AG09309 (cell line): ENCODE measurements at regions not wholly inside any gene's neighbourhood (a gene's known extent, or its start where the extent isn't known, plus 50 kb on each side); places are given as distances from the start of the nearest gene placed in this dataset.

Experiments
- DNase-seq: peaks from one replicate; pipeline ENCODE4 v3.0.0-alpha.2; 2010; ENCODE audit warnings: low read depth
- H3K4me3 ChIP-seq: 2 replicates; pipeline ENCODE4 v1.5.1; 2011; ENCODE audit warnings: mild to moderate bottlenecking, low read depth, low read length, moderate library complexity; ENCODE audit not compliant: control insufficient read depth
- TF ChIP-seq, protein P1 (sequence below): IDR thresholded peaks from 2 replicates; pipeline ENCODE4 v1.5.1; 2011; ENCODE audit warnings: mild to moderate bottlenecking, low read depth, low read length, inconsistent platforms; ENCODE audit not compliant: insufficient read depth, control insufficient read depth; ENCODE audit errors: missing control alignments

DNA sequence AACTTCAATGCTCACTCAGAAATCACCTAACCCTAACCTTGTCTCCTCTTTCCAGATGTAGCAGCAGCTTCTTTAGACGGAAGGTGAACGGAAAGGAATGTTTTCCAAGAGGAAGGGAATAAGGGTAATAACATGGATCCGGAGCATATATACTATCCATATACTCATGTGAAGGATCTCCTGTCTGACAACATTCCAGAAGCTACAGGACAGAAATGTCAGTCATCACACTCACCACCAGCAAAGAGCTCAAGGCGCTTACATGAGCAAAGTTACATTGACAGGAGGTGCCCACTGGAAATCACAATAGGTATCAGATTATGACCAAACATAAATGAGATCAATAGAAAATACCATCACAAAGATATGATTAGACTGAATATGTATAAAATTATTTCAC lies 122.1 kb upstream of the CCDC28A start:
- TF ChIP-seq, protein P1, sequence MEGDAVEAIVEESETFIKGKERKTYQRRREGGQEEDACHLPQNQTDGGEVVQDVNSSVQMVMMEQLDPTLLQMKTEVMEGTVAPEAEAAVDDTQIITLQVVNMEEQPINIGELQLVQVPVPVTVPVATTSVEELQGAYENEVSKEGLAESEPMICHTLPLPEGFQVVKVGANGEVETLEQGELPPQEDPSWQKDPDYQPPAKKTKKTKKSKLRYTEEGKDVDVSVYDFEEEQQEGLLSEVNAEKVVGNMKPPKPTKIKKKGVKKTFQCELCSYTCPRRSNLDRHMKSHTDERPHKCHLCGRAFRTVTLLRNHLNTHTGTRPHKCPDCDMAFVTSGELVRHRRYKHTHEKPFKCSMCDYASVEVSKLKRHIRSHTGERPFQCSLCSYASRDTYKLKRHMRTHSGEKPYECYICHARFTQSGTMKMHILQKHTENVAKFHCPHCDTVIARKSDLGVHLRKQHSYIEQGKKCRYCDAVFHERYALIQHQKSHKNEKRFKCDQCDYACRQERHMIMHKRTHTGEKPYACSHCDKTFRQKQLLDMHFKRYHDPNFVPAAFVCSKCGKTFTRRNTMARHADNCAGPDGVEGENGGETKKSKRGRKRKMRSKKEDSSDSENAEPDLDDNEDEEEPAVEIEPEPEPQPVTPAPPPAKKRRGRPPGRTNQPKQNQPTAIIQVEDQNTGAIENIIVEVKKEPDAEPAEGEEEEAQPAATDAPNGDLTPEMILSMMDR = no peak
- no peak overlapping the region for H3K4me3 ChIP-seq
- no peak for DNase-seq

DNA sequence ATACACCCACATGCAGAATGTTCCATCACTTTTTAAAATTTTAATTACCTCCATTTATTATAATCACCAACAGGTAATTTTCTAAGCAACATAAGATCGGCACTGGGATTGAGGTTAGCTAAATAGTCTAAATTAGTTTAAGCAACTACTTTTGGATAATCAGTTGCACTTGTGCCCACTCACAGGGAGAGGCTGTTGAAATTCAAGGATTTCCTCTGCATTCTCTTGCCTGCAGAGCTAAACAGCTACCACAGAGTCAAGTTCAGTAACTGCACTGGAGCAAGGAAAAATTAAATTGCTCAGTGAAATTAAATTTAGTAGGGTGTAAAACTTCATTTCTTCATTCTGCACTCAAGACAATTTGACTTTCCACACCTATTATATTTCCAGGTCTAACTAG lies 120.7 kb upstream of the CCDC28A start:
- no peak for DNase-seq
- H3K4me3 ChIP-seq = no peak overlapping the region
- TF ChIP-seq, protein P1 = no peak

DNA sequence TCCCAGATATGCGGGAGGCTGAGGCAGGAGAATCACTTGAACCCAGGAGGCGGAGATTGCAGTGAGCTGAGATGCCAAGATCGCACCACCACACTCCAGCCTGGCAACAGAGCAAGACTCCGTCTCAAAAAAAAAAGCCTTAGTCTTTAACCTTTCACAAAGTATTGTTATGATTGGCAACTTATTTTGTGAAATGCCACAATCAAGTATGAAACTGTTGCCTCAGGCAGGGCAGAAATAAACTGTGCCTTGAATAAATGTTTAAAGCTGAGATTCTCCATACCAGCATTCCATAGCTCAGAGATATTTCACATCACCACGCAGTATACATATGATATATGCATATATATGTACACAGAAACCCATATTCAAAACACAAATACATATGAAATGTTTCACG lies 120.1 kb upstream of the CCDC28A start:
- DNase-seq = no peak
- TF ChIP-seq, protein P1 = no peak
- H3K4me3 ChIP-seq = no peak overlapping the region

DNA sequence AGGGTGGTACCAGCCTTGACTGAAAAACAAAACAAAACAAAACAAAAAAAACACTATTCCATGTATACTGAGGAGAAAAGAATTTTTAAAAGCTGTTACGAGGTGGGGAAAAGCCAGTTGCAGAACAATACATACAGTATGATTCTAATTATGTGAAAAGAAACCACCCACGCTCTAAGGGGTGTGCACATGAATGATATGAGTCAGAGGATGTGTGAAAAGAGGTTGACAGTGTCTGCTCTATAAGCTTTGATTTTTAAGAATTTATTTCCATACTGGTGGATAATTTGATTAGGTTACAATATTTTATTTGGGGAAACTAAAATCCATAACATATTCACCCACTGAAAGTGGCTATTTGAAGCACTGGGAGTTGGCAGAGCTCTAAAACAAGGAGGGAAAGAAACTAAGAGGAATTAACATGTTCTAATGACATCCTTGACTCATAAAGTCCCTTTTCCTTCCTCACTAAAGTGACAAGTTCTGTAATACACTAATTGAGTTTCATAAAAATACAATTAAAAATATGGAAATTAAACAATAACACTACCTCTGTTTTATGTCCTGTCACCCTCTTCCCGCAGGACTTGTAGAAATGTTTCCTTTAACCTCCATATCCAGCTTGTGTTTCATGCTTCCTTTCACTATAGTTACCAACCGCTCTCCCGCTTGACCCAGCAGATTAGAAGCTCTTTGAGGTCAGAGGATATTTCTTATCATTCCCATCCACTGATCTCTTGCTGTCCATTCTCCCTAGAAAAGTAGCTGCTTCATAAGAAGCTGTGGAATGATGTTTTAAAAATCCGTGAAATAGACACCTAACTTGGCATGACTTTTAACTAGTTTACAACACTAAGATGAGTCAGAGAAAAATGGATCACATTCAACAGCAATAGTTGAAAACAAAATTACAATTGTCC lies 118.6 kb upstream of the CCDC28A start:
- peak overlapping the region; percentile 14; the same call in 1 of the 2 replicates for H3K4me3 ChIP-seq
- DNase-seq = no peak
- TF ChIP-seq, protein P1 = no peak

DNA sequence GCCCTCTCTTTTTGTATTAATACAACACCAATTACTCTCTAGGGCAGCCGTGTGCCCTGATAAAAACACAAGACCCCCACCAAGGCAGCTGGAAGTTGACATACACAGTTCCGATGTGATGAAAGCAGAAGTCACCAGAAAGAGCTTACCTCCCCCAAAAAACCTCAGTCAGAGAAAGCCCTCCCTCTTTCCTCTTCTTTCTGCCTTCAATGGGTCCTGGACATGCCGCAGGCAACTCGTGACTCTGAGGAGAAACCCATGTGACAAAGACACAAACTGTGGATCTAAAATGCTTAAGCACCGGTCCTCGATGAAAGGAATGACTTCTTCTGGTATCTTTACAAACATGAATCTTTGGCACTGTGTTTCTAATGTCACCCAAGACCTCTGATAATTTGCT lies 117.7 kb upstream of the CCDC28A start:
- no peak for DNase-seq
- TF ChIP-seq, protein P1 = no peak
- H3K4me3 ChIP-seq = no peak overlapping the region

DNA sequence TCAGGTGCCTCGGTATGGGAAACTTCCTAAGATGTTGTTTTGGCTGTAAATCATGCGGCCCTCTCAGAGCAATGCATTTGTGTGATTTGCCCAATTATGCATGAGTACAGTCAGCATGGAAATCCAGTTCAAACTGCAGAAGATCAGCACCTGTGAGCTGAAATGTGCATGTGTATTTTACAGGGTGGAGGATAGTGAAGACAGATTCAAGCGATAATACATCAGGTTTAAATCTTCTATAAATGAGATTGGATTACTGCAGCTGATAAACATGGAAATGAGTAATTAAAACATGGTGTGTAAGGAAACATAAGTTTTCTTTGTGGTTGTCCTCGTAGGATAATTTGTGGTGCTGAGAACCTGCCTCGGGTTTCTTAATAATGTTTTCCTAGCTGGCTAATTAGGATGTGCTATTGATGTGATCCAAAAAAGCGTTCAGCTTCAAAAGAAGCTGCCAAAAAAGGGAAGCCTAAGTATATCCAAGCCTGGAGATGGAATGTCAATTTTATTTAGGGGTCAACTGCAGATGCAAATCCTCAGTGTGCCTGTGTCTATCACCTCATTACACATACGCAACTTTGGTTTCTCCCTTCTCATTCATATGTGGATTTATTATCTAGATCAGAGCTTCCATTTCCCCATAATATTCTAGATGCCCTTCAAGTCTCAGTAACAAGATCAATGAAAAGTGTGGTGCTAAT lies 117.1 kb upstream of the CCDC28A start:
- TF ChIP-seq, protein P1 = no peak
- DNase-seq = no peak

More for the DNA sequence above, 117.1 kb upstream of the CCDC28A start:
- no peak overlapping the region for H3K4me3 ChIP-seq
